K562 (cell line): ENCODE measurements at regions not wholly inside any gene's neighbourhood (a gene's known extent, or its start where the extent isn't known, plus 50 kb on each side); places are given as distances from the start of the nearest gene placed in this dataset.

Experiments used
- ATAC-seq: fragments of 200-7000 bp; cut with Tn5 transposase; 3 replicates; pipeline ENCODE4 v1.9.1; 2020; ENCODE audit warnings: moderate library complexity
- BruUV-seq: library from RNA; stranded (reverse); fragments of 400-500 nt; replicated peaks from 2 replicates; lab custom pipeline; 2021; lab: Mats Ljungman, UMichigan
- CTCF ChIA-PET: fragments of 300-600 bp; formaldehyde crosslinking; extraction: SDS; loops from one replicate; lab custom pipeline; 2021; ENCODE audit warnings: low intra/inter-chr PET ratio; lab: Yijun Ruan, JAX
- POLR2A ChIA-PET: fragments of 300-600, 350-650 bp; sonication (Branson Sonifier 250); formaldehyde crosslinking; extraction: SDS; loops from one replicate; lab custom pipeline; 2021; ENCODE audit warnings: antibody characterized with exemption, inconsistent platforms; lab: Yijun Ruan, JAX
- DNase-seq, 4 experiments: peaks; one replicate each; pipeline versions ENCODE4 v3.0.0 to v3.0.0-alpha.2; 2011 to 2018; ENCODE audit warnings: low spot score in 3 of 4, mixed read lengths in 3 of 4; ENCODE audit errors: extremely low read depth in 1 of 4
- FAIRE-seq: peaks from 2 replicates; lab custom pipeline; 2011; peaks lifted over from hg19 to GRCh38; lab: Jason Lieb, UNC
- H2AFZ ChIP-seq: 2 replicates; pipeline ENCODE4 v1.6.0; 2011; ENCODE audit warnings: low read depth, low read length, control low read depth, inconsistent platforms
- H3K27ac ChIP-seq: fragments of 200-600 bp; 3 replicates; pipeline ENCODE4 v1.8.0; 2011; ENCODE audit warnings: low read depth, mild to moderate bottlenecking, control low read depth, inconsistent platforms, low read length, moderate library complexity, mixed read lengths; ENCODE audit errors: extremely low read depth
- H3K27me3 ChIP-seq, 2 experiments: fragments of 300-600 bp in 1 of 2; 2 replicates in 1 of 2; 3 replicates in 1 of 2; pipeline versions ENCODE4 v1.6.0 to v1.8.0; 2011; ENCODE audit warnings: inconsistent platforms in 2 of 2, low read length in 2 of 2, mild to moderate bottlenecking in 1 of 2, mixed read lengths in 1 of 2, moderate library complexity in 1 of 2; ENCODE audit not compliant: control insufficient read depth in 2 of 2, insufficient read depth in 2 of 2
- H3K36me3 ChIP-seq: fragments of 300-600 bp; 3 replicates; pipeline ENCODE4 v1.8.0; 2011; ENCODE audit warnings: mild to moderate bottlenecking, low read length, inconsistent platforms; ENCODE audit not compliant: control insufficient read depth, insufficient read depth
- H3K4me1 ChIP-seq, 2 experiments: fragments of 200-600 bp in 1 of 2; replicated peaks in 1 of 2; 2 replicates in 1 of 2; 3 replicates in 1 of 2; pipeline versions ENCODE4 v1.5.1 to v1.8.0; 2011; ENCODE audit warnings: inconsistent platforms in 2 of 2, low read length in 2 of 2, mild to moderate bottlenecking in 1 of 2, mixed read lengths in 1 of 2, moderate library complexity in 1 of 2; ENCODE audit not compliant: control insufficient read depth in 2 of 2, insufficient read depth in 2 of 2
- H3K4me2 ChIP-seq: 2 replicates; pipeline ENCODE4 v1.6.1; 2011; ENCODE audit warnings: low read length, control low read depth, inconsistent platforms, mixed read lengths; ENCODE audit not compliant: insufficient read depth
- H3K4me3 ChIP-seq: fragments of 200-600 bp; sonication (generic), shearing (Covaris generic); 2 replicates; pipeline ENCODE4 v1.5.1; 2016; ENCODE audit warnings: control low read depth, inconsistent platforms
- H3K79me2 ChIP-seq: fragments of 200-600 bp; 3 replicates; pipeline ENCODE4 v1.8.0; 2011; ENCODE audit warnings: low read length, inconsistent platforms; ENCODE audit not compliant: control insufficient read depth, insufficient read depth
- H3K9ac ChIP-seq, 2 experiments: 2 replicates each; pipeline versions ENCODE4 v1.6.0 to v1.6.1; 2011; ENCODE audit warnings: low read depth in 2 of 2, low read length in 2 of 2, control low read depth in 1 of 2, inconsistent platforms in 1 of 2, mild to moderate bottlenecking in 1 of 2, mixed read lengths in 1 of 2; ENCODE audit not compliant: insufficient read depth in 1 of 2
- H3K9me1 ChIP-seq: one replicate; pipeline ENCODE4 v1.6.0; 2011; ENCODE audit warnings: inconsistent platforms, mild to moderate bottlenecking, low read length, moderate library complexity; ENCODE audit not compliant: control insufficient read depth, insufficient read depth
- H3K9me3 ChIP-seq: replicated peaks from 2 replicates; pipeline ENCODE4 v1.5.1; 2011; ENCODE audit warnings: low read depth, low read length, inconsistent platforms; ENCODE audit not compliant: control insufficient read depth, insufficient read depth
- H4K20me1 ChIP-seq: replicated peaks from 2 replicates; pipeline ENCODE4 v1.6.1; 2011; ENCODE audit warnings: low read length, inconsistent platforms, mixed read lengths; ENCODE audit not compliant: control insufficient read depth, insufficient read depth
- ESRRA ChIP-seq: fragments of 450-650 bp; IDR thresholded peaks from 2 replicates; pipeline ENCODE4 v1.6.1; 2014; ENCODE audit warnings: low read depth, mild to moderate bottlenecking, moderate library complexity, borderline replicate concordance
- ETV1 ChIP-seq: fragments of 450-650 bp; conservative IDR thresholded peaks from 2 replicates; pipeline ENCODE4 v1.6.1; 2016; ENCODE audit warnings: missing genetic modification characterization, control low read depth, low read depth, missing compliant biosample characterization
- GTF2A2 ChIP-seq: IDR thresholded peaks from 2 replicates; pipeline ENCODE4 v1.6.1; 2016; ENCODE audit warnings: mild to moderate bottlenecking, missing genetic modification characterization, missing compliant biosample characterization
- HCFC1 ChIP-seq: IDR thresholded peaks from 2 replicates; pipeline ENCODE4 v1.6.1; 2012; ENCODE audit warnings: low read depth, low read length, improper control_type of control experiment
- HSF4 ChIP-seq: fragments of 250-450 bp; sonication (Bioruptor Pico); IDR thresholded peaks from 2 replicates; pipeline ENCODE4 v2.1.2; 2022; ENCODE audit warnings: mild to moderate bottlenecking, moderate library complexity, borderline replicate concordance
- MAFK ChIP-seq: IDR thresholded peaks from 2 replicates; pipeline ENCODE4 v1.6.1; 2011; ENCODE audit warnings: low read length, improper control_type of control experiment
- RBM15 ChIP-seq: fragments of 200-400 bp; formaldehyde crosslinking; IDR thresholded peaks from 2 replicates; pipeline ENCODE4 v1.6.1; 2018; ENCODE audit warnings: mild to moderate bottlenecking, low read length, moderate library complexity; ENCODE audit not compliant: insufficient read depth
- SNRNP70 ChIP-seq: fragments of 200-400 bp; formaldehyde crosslinking; optimal IDR thresholded peaks from 2 replicates; pipeline ENCODE3; 2017; ENCODE audit warnings: low read depth, low read length
- ZNF134 ChIP-seq: fragments of 250-450 bp; sonication (Bioruptor Pico); conservative IDR thresholded peaks from 2 replicates; pipeline ENCODE4 v1.4.0; 2020
- ZNF184 ChIP-seq: sonication (generic); formaldehyde crosslinking; IDR thresholded peaks from 2 replicates; pipeline ENCODE4 v1.5.0; 2020; ENCODE audit warnings: missing genetic modification reagents
- ZNF217 ChIP-seq: sonication (generic); formaldehyde crosslinking; IDR thresholded peaks from 2 replicates; pipeline ENCODE4 v1.8.0; 2022; ENCODE audit warnings: mild to moderate bottlenecking, missing genetic modification reagents
- ZNF778 ChIP-seq: fragments of 450-650 bp; formaldehyde crosslinking; IDR thresholded peaks from 2 replicates; pipeline ENCODE4 v1.4.0; 2020; ENCODE audit warnings: mild to moderate bottlenecking, moderate library complexity
- WGBS: fragments of 100-300 bp; shearing (Covaris generic); methylation state at CpG from one replicate; pipeline ENCODE4 v1.1.6; 2016; ENCODE audit warnings: low coverage, mixed read lengths; ENCODE audit not compliant: insufficient coverage; ENCODE audit errors: missing lambda C conversion rate; 5-methylcytosine and 5-hydroxymethylcytosine counted together
- in situ Hi-C: fragments of 300-500 bp; cut with MboI; formaldehyde crosslinking; loops from 4 replicates; pipeline ENCODE4 v1.15.0; 2018; ENCODE audit warnings: inconsistent platforms, mixed read lengths
- intact Hi-C: fragments of 100-400 bp; cut with micrococcal nuclease; formaldehyde crosslinking; loops from 2 replicates; pipeline ENCODE4 v1.14.2; 2022
- TF ChIP-seq, protein P1 (sequence below): sonication (generic); formaldehyde crosslinking; IDR thresholded peaks from 2 replicates; pipeline ENCODE4 v1.8.0; 2022; ENCODE audit warnings: mild to moderate bottlenecking, missing genetic modification reagents
- TF ChIP-seq, protein P2 (sequence below): fragments of 250-450 bp; sonication (Bioruptor Pico); IDR thresholded peaks from 2 replicates; pipeline ENCODE4 v1.8.0; 2022; ENCODE audit warnings: moderate library complexity, mild to moderate bottlenecking, inconsistent platforms
- TF ChIP-seq, protein P3 (sequence below): fragments of 250-450 bp; sonication (Bioruptor Pico); IDR thresholded peaks from 2 replicates; pipeline ENCODE4 v1.5.0; 2021; ENCODE audit warnings: mild to moderate bottlenecking, borderline replicate concordance
- TF ChIP-seq, protein P4 (sequence below): fragments of 450-650 bp; IDR thresholded peaks from 2 replicates; pipeline ENCODE4 v1.6.1; 2016; ENCODE audit warnings: low read depth, mild to moderate bottlenecking, moderate library complexity

DNA sequence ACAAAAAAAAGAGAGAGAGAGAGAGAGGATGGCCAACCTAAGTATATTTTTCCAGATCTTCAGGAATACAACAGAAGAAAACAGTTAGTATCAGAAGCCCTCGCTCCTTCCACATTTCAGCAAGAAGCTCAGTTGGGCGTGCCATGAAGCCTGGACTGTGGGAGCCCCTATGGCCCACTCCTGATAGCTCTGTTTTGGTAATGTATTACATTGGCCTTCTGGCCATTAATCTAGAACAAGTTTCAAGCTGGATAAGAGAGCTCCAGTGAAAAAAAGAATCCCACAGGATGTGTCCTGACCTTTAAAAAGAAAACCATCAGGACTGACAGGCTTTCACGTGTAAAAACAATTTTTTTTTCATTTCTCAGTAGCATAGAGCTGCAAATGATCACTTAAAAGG is 197.9 kb downstream of the ICOS start:
- no peak overlapping the region for H3K4me3 ChIP-seq
- in situ Hi-C loops (no loop called here), intact Hi-C loops (no loop called here)
- no peak overlapping the region for H3K9ac ChIP-seq
- H3K9me3 ChIP-seq = no peaks in the 10 kb centered on the region
- TF ChIP-seq, protein P1, sequence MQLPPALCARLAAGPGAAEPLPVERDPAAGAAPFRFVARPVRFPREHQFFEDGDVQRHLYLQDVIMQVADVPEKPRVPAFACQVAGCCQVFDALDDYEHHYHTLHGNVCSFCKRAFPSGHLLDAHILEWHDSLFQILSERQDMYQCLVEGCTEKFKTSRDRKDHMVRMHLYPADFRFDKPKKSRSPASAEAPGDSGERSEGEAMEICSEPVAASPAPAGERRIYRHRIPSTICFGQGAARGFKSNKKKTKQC (CRISPR knock-in tag) = no peak
- TF ChIP-seq HSF4 (CRISPR knock-in tag) = no peak
- TF ChIP-seq ZNF217 = no peak
- no peak for TF ChIP-seq HCFC1
- no peak for TF ChIP-seq ESRRA
- TF ChIP-seq, protein P2, sequence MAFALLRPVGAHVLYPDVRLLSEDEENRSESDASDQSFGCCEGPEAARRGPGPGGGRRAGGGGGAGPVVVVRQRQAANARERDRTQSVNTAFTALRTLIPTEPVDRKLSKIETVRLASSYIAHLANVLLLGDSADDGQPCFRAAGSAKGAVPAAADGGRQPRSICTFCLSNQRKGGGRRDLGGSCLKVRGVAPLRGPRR (CRISPR knock-in tag) = no peak
- TF ChIP-seq, protein P3, sequence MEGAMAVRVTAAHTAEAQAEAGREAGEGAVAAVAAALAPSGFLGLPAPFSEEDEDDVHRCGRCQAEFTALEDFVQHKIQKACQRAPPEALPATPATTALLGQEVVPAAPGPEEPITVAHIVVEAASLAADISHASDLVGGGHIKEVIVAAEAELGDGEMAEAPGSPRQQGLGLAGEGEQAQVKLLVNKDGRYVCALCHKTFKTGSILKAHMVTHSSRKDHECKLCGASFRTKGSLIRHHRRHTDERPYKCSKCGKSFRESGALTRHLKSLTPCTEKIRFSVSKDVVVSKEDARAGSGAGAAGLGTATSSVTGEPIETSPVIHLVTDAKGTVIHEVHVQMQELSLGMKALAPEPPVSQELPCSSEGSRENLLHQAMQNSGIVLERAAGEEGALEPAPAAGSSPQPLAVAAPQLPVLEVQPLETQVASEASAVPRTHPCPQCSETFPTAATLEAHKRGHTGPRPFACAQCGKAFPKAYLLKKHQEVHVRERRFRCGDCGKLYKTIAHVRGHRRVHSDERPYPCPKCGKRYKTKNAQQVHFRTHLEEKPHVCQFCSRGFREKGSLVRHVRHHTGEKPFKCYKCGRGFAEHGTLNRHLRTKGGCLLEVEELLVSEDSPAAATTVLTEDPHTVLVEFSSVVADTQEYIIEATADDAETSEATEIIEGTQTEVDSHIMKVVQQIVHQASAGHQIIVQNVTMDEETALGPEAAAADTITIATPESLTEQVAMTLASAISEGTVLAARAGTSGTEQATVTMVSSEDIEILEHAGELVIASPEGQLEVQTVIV (CRISPR knock-in tag) = no peak
- TF ChIP-seq ZNF134 = no peak
- no peak for TF ChIP-seq GTF2A2 (tag)
- no peak for TF ChIP-seq MAFK
- TF ChIP-seq, protein P4, sequence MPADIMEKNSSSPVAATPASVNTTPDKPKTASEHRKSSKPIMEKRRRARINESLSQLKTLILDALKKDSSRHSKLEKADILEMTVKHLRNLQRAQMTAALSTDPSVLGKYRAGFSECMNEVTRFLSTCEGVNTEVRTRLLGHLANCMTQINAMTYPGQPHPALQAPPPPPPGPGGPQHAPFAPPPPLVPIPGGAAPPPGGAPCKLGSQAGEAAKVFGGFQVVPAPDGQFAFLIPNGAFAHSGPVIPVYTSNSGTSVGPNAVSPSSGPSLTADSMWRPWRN = no peak
- TF ChIP-seq ZNF184 = no peak
- no peak for TF ChIP-seq ETV1
- TF ChIP-seq RBM15 = no peak
- no peak for TF ChIP-seq ZNF778 (CRISPR knock-in tag)
- TF ChIP-seq SNRNP70 = no peak
- WGBS = 0% methylated on average over 3 of the region's 3 CpGs
- FAIRE-seq (no peak), ATAC-seq (no peak), DNase-seq (no peak)
- BruUV-seq = no TSS peak
- H3K36me3 ChIP-seq = no peaks in the 10 kb centered on the region
- H3K27me3 ChIP-seq = no peaks in the 10 kb centered on the region; a peak in 1 of 5 replicates
- POLR2A ChIA-PET = no interaction called here
- H3K4me1 ChIP-seq = no peaks in the 10 kb centered on the region
- H3K27ac ChIP-seq = no peak overlapping the region
- no peaks in the 10 kb centered on the region for H4K20me1 ChIP-seq
- no peaks in the 10 kb centered on the region for H3K79me2 ChIP-seq
- no peaks in the 10 kb centered on the region for H3K9me1 ChIP-seq
- CTCF ChIA-PET = no interaction called here
- H3K4me2 ChIP-seq = no peak overlapping the region
- H2AFZ ChIP-seq = no peak overlapping the region
